ENCODE measurements at regions not wholly inside any gene's neighbourhood (a gene's known extent, or its start where the extent isn't known, plus 50 kb on each side); places are given as distances from the start of the nearest gene placed in this dataset.

GRCh38 chr3:29128001-29128400, 152.9 kb upstream of the RBMS3 start:
- no peaks in the 10 kb centered on the region for H3K27me3 ChIP-seq
- intact Hi-C loops (cut with DNase I; ENCODE audit: low total_unique reads) (no loop called here), in situ Hi-C loops (cut with MboI; ENCODE audit: low sequenced_read_pairs in 4 of 4) (no loop called here)
- H3K36me3 ChIP-seq: no peaks in the 10 kb centered on the region
- H3K27ac ChIP-seq: no peak overlapping the region
- H3K4me1 ChIP-seq: no peaks in the 10 kb centered on the region
- no peak for TF ChIP-seq POLR2A (IDR thresholded peaks at IDR 0.05)
- TF ChIP-seq CTCF (IDR thresholded peaks at IDR 0.05 in 4 of 5, conservative IDR thresholded peaks at IDR 0.05 in 1 of 5): no peak
- H3K9me3 ChIP-seq: no peaks in the 10 kb centered on the region
- DNase-seq: no peak
- H3K4me3 ChIP-seq: no peak overlapping the region
- ATAC-seq: no peak

- H3K4me3 ChIP-seq: no peak overlapping the region
- in situ Hi-C loops (cut with MboI; ENCODE audit: low sequenced_read_pairs in 4 of 4): no loop called here
- ATAC-seq (no peak), DNase-seq (no peak)
- no peaks in the 10 kb centered on the region for H3K27me3 ChIP-seq
- TF ChIP-seq POLR2A (IDR thresholded peaks at IDR 0.05) (no peak), CTCF (IDR thresholded peaks at IDR 0.05 in 4 of 5, conservative IDR thresholded peaks at IDR 0.05 in 1 of 5) (no peak)
- no peaks in the 10 kb centered on the region for H3K36me3 ChIP-seq
- no peaks in the 10 kb centered on the region for H3K9me3 ChIP-seq
- H3K27ac ChIP-seq: no peak overlapping the region
- peaks cover 6 to 11% of the 10 kb centered on the region in 2 donors for H3K4me1 ChIP-seq
- intact Hi-C loops (cut with DNase I; ENCODE audit: low total_unique reads): no loop called here
These were observed 143.3 kb upstream of the RBMS3 start for GRCh38 chr3:29137601-29138000.

GRCh38 chr3:29138171-29138570, 142.7 kb upstream of the RBMS3 start:
- TF ChIP-seq CTCF (IDR thresholded peaks at IDR 0.05 in 4 of 5, conservative IDR thresholded peaks at IDR 0.05 in 1 of 5) (no peak), POLR2A (IDR thresholded peaks at IDR 0.05) (no peak)
- intact Hi-C loops (cut with DNase I; ENCODE audit: low total_unique reads) (no loop called here), in situ Hi-C loops (cut with MboI; ENCODE audit: low sequenced_read_pairs in 4 of 4) (no loop called here)
- Histone ChIP-seq H3K9me3 (no peaks in the 10 kb centered on the region), H3K4me3 (no peak overlapping the region), H3K27ac (no peak overlapping the region), H3K4me1 (peaks cover 6 to 11% of the 10 kb centered on the region in 2 donors), H3K36me3 (no peaks in the 10 kb centered on the region), H3K27me3 (no peaks in the 10 kb centered on the region)
- ATAC-seq (no peak), DNase-seq (no peak)

- peak overlapping the region in 2 of 4 donors; percentile 15 to 24 for H3K27ac ChIP-seq
These were observed 140.2 kb upstream of the RBMS3 start for GRCh38 chr3:29140666-29141065.

More at GRCh38 chr3:29140666-29141065, 140.2 kb upstream of the RBMS3 start:
- DNase-seq (no peak), ATAC-seq (no peak)
- no peaks in the 10 kb centered on the region for H3K27me3 ChIP-seq
- TF ChIP-seq CTCF (IDR thresholded peaks at IDR 0.05 in 4 of 5, conservative IDR thresholded peaks at IDR 0.05 in 1 of 5) (no peak), POLR2A (IDR thresholded peaks at IDR 0.05) (no peak)
- H3K9me3 ChIP-seq: no peaks in the 10 kb centered on the region
- H3K4me3 ChIP-seq: no peak overlapping the region
- in situ Hi-C loops (cut with MboI; ENCODE audit: low sequenced_read_pairs in 4 of 4) (no loop called here), intact Hi-C loops (cut with DNase I; ENCODE audit: low total_unique reads) (loop anchor here (10.0 kb wide), 1 partner anchor 624 kb away; no protein-coding TSS in a partner anchor)
- H3K36me3 ChIP-seq: no peaks in the 10 kb centered on the region
- peaks cover 17 to 20% of the 10 kb centered on the region in 2 donors for H3K4me1 ChIP-seq

Measured in gastrocnemius medialis (tissue), 4 donors.